GM12874 (cell line): ENCODE measurements at regions not wholly inside any gene's neighbourhood (a gene's known extent, or its start where the extent isn't known, plus 50 kb on each side); places are given as distances from the start of the nearest gene placed in this dataset.

Experiments used
- CTCF ChIP-seq: IDR thresholded peaks from 2 replicates; pipeline ENCODE4 v1.5.1; 2011; ENCODE audit warnings: low read depth, mild to moderate bottlenecking, control low read depth, low read length, moderate library complexity; ENCODE audit not compliant: insufficient read depth

GRCh38 chr15:93476491-93477177, 387.6 kb upstream of the RGMA start:
- TF ChIP-seq CTCF = no peak

- no peak for TF ChIP-seq CTCF
These were observed 385.7 kb upstream of the RGMA start for GRCh38 chr15:93474728-93475127.

- no peak for TF ChIP-seq CTCF
These were observed 381.0 kb upstream of the RGMA start for GRCh38 chr15:93469994-93470393.

- no peak for TF ChIP-seq CTCF
These were observed 378.3 kb upstream of the RGMA start for GRCh38 chr15:93467337-93467736.

GRCh38 chr15:93466380-93466779, 377.4 kb upstream of the RGMA start:
- no peak for TF ChIP-seq CTCF

GRCh38 chr15:93462690-93463089, 373.7 kb upstream of the RGMA start:
- no peak for TF ChIP-seq CTCF

- no peak for TF ChIP-seq CTCF
These were observed 371.7 kb upstream of the RGMA start for GRCh38 chr15:93460717-93461116.
